OCI-LY1 (cell line): ENCODE measurements at regions not wholly inside any gene's neighbourhood (a gene's known extent, or its start where the extent isn't known, plus 50 kb on each side); places are given as distances from the start of the nearest gene placed in this dataset.

ENCODE experiments used
- H2AFZ ChIP-seq: fragments of 200-600 bp; sonication (generic), shearing (Covaris generic); 2 replicates; pipeline ENCODE4 v1.6.0; 2014; ENCODE audit warnings: antibody characterized with exemption, mild to moderate bottlenecking, low read length
- H3F3A ChIP-seq: fragments of 200-600 bp; sonication (generic), shearing (Covaris generic); 2 replicates; pipeline ENCODE4 v1.6.0; 2014; ENCODE audit warnings: mild to moderate bottlenecking, antibody characterized with exemption, low read length, moderate library complexity; ENCODE audit not compliant: insufficient read depth
- H3K27ac ChIP-seq: fragments of 200-600 bp; sonication (generic); 2 replicates; pipeline ENCODE4 v1.5.1; 2014; ENCODE audit warnings: low read length, mixed run types, mild to moderate bottlenecking, low read depth; ENCODE audit not compliant: poor library complexity, severe bottlenecking
- H3K27me3 ChIP-seq: fragments of 200-600 bp; sonication (generic); 2 replicates; pipeline ENCODE4 v1.6.0; 2014; ENCODE audit warnings: antibody characterized with exemption, mild to moderate bottlenecking, low read length, moderate library complexity; ENCODE audit not compliant: insufficient read depth
- H3K36me3 ChIP-seq: fragments of 200-600 bp; sonication (generic); 2 replicates; pipeline ENCODE4 v1.6.1; 2014; ENCODE audit warnings: mild to moderate bottlenecking, antibody characterized with exemption, low read length, moderate library complexity, mixed read lengths; ENCODE audit not compliant: insufficient read depth
- H3K4me1 ChIP-seq: fragments of 200-600 bp; sonication (generic); 2 replicates; pipeline ENCODE4 v1.5.1; 2014; ENCODE audit warnings: mild to moderate bottlenecking, low read length, moderate library complexity; ENCODE audit not compliant: insufficient read depth, severe bottlenecking
- H3K4me2 ChIP-seq: fragments of 200-600 bp; sonication (generic), shearing (Covaris generic); 2 replicates; pipeline ENCODE4 v1.6.1; 2014; ENCODE audit warnings: low read length
- H3K4me3 ChIP-seq: fragments of 200-600 bp; sonication (generic); 2 replicates; pipeline ENCODE4 v1.5.1; 2014; ENCODE audit warnings: low read length, low read depth, mild to moderate bottlenecking, mixed read lengths; ENCODE audit not compliant: poor library complexity, severe bottlenecking
- H3K79me2 ChIP-seq: fragments of 200-600 bp; shearing (Covaris generic); 2 replicates; pipeline ENCODE4 v1.6.1; 2016; ENCODE audit warnings: mixed run types, low read length, mixed read lengths; ENCODE audit not compliant: insufficient read depth
- H3K9ac ChIP-seq: fragments of 200-600 bp; sonication (generic), shearing (Covaris generic); 2 replicates; pipeline ENCODE4 v1.6.1; 2014; ENCODE audit warnings: mild to moderate bottlenecking, low read length, mixed read lengths
- H3K9me2 ChIP-seq: fragments of 200-600 bp; sonication (generic), shearing (Covaris generic); 2 replicates; pipeline ENCODE4 v1.6.1; 2014; ENCODE audit warnings: low read depth, mild to moderate bottlenecking, low read length, mixed read lengths
- H3K9me3 ChIP-seq: fragments of 200-600 bp; shearing (Covaris generic); 2 replicates; pipeline ENCODE4 v1.6.1; 2014; ENCODE audit warnings: low read length, mixed read lengths
- H4K20me1 ChIP-seq: fragments of 200-600 bp; sonication (generic), shearing (Covaris generic); 2 replicates; pipeline ENCODE4 v1.6.0; 2016; ENCODE audit warnings: mild to moderate bottlenecking, low read length; ENCODE audit not compliant: insufficient read depth
- CTCF ChIP-seq: fragments of 200-600 bp; sonication (generic), shearing (Covaris generic); IDR thresholded peaks from 2 replicates; pipeline ENCODE4 v1.5.1; 2017; ENCODE audit warnings: mild to moderate bottlenecking, antibody characterized with exemption, low read length, moderate library complexity, mixed read lengths
- EZH2 ChIP-seq: fragments of 200-600 bp; sonication (generic), shearing (Covaris generic); IDR thresholded peaks from 2 replicates; pipeline ENCODE4 v1.8.0; 2017; ENCODE audit warnings: borderline replicate concordance, mixed run types, mild to moderate bottlenecking, antibody characterized with exemption, low read length, moderate library complexity, mixed read lengths

DNA sequence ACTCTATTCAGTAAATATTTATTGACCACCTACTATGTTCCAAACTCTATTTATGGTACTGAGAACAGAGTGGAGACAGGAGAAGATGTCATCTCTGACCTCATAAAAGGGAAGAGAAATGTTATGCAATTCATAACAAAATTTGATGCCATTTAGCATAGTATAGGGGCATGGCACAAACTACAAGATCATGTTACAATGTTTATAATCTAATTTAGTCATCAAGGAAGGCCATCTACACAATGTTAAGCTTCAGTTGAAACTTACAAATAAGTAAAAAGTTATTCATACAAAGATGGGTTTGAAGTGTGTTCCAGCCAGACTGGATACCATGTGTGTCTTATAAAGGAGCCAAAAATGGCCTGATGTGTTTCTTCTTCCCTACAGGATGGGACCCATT lies 146.8 kb upstream of the CHRM3 start:
- Histone ChIP-seq H3K9me3 (no peaks in the 10 kb centered on the region), H3K4me1 (no peaks in the 10 kb centered on the region), H3K79me2 (no peaks in the 10 kb centered on the region), H2AFZ (no peak overlapping the region), H3K27ac (no peak overlapping the region), H3K36me3 (no peaks in the 10 kb centered on the region), H3F3A (no peaks in the 10 kb centered on the region), H3K27me3 (no peaks in the 10 kb centered on the region), H3K9ac (no peak overlapping the region), H4K20me1 (no peaks in the 10 kb centered on the region), H3K4me3 (no peak overlapping the region), H3K9me2 (no peaks in the 10 kb centered on the region), H3K4me2 (no peak overlapping the region)
- TF ChIP-seq CTCF (no peak), EZH2 (no peak)

DNA sequence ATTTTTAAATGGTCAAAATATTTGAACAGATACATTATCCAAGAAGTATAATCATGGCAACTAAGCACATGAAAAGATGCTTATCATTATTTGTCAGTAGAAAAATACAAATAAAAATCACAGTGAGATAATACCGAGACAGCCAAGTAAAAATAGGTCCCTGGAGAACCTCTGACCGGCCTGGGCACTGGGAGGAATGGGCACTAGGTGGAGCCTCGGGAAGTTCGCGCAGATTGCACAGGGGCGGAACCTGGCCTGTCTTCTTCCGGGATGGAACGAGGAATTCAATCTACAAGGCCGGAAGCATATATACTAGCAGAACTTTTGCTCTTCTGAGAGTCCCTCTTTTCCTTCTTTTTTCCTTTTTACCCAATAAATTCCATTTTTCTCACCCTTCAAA lies 148.5 kb upstream of the CHRM3 start:
- Histone ChIP-seq H3K9me2 (no peaks in the 10 kb centered on the region), H3K9me3 (no peaks in the 10 kb centered on the region), H3K4me2 (no peak overlapping the region), H3K4me1 (no peaks in the 10 kb centered on the region), H4K20me1 (no peaks in the 10 kb centered on the region), H2AFZ (no peak overlapping the region), H3K27me3 (no peaks in the 10 kb centered on the region), H3F3A (no peaks in the 10 kb centered on the region), H3K9ac (no peak overlapping the region), H3K79me2 (no peaks in the 10 kb centered on the region), H3K4me3 (no peak overlapping the region), H3K36me3 (no peaks in the 10 kb centered on the region), H3K27ac (no peak overlapping the region)
- TF ChIP-seq CTCF (no peak), EZH2 (no peak)

GRCh38 chr1:239233626-239234025 lies 152.7 kb upstream of the CHRM3 start:
- Histone ChIP-seq H3K79me2 (no peaks in the 10 kb centered on the region), H3K27ac (no peak overlapping the region), H4K20me1 (no peaks in the 10 kb centered on the region), H3K36me3 (no peaks in the 10 kb centered on the region), H3K9me2 (no peaks in the 10 kb centered on the region), H3K27me3 (no peaks in the 10 kb centered on the region), H3F3A (no peaks in the 10 kb centered on the region), H3K4me3 (no peak overlapping the region), H3K4me2 (no peak overlapping the region), H3K9me3 (no peaks in the 10 kb centered on the region), H2AFZ (no peak overlapping the region), H3K4me1 (no peaks in the 10 kb centered on the region), H3K9ac (no peak overlapping the region)
- no peak for TF ChIP-seq CTCF
- no peak for TF ChIP-seq EZH2
